22Rv1 (cell line): ENCODE measurements at regions not wholly inside any gene's neighbourhood (a gene's known extent, or its start where the extent isn't known, plus 50 kb on each side); places are given as distances from the start of the nearest gene placed in this dataset.
"Not testable (repeated sequence)": the region's sequence is repeated elsewhere in the genome, so short reads cannot be mapped to it uniquely, and the experiment has no call there.

Source experiments
- H3K27ac ChIP-seq: fragments of 450-650 bp; 2 replicates; pipeline ENCODE4 v1.5.1; 2017
- CTCF ChIP-seq: fragments of 450-650 bp; IDR thresholded peaks from 2 replicates; pipeline ENCODE4 v1.5.1; 2017; ENCODE audit warnings: mild to moderate bottlenecking
- ZFX ChIP-seq: fragments of 450-650 bp; IDR thresholded peaks from 2 replicates; pipeline ENCODE4 v1.6.1; 2017; ENCODE audit warnings: antibody characterized with exemption, borderline replicate concordance

GRCh38 chr16:60100371-60100770 is 1366.3 kb upstream of the GOT2 start:
- TF ChIP-seq CTCF (no peak), ZFX (no peak)
- no peak overlapping the region for H3K27ac ChIP-seq

GRCh38 chr16:60091529-60091928 is 1357.4 kb upstream of the GOT2 start:
- TF ChIP-seq CTCF, result no peak
- H3K27ac ChIP-seq, result no peak overlapping the region

GRCh38 chr16:60091071-60091470 is 1357.0 kb upstream of the GOT2 start:
- no peak for TF ChIP-seq CTCF
- TF ChIP-seq ZFX, result no peak
- no peak overlapping the region for H3K27ac ChIP-seq

GRCh38 chr16:60087530-60087929 is 1353.4 kb upstream of the GOT2 start:
- no peak for TF ChIP-seq CTCF
- TF ChIP-seq ZFX, result no peak
- H3K27ac ChIP-seq, result no peak overlapping the region

GRCh38 chr16:60078819-60079218 is 1344.7 kb upstream of the GOT2 start:
- H3K27ac ChIP-seq, result not testable (repeated sequence)

GRCh38 chr16:60077861-60078260 is 1343.7 kb upstream of the GOT2 start:
- H3K27ac ChIP-seq, result no peak overlapping the region
- TF ChIP-seq CTCF (no peak), ZFX (no peak)

- no peak for TF ChIP-seq ZFX
- no peak for TF ChIP-seq CTCF
- no peak overlapping the region for H3K27ac ChIP-seq
Observed at GRCh38 chr16:60074378-60074777, 1340.3 kb upstream of the GOT2 start.

- no peak overlapping the region for H3K27ac ChIP-seq
- no peak for TF ChIP-seq CTCF
- no peak for TF ChIP-seq ZFX
Observed at GRCh38 chr16:60073376-60073775, 1339.3 kb upstream of the GOT2 start.
